ENCODE measurements at regions not wholly inside any gene's neighbourhood (a gene's known extent, or its start where the extent isn't known, plus 50 kb on each side); places are given as distances from the start of the nearest gene placed in this dataset.

GRCh38 chr14:34345718-34346465, 116.1 kb downstream of the SPTSSA start:
- no peak overlapping the region for H3K9ac ChIP-seq (ENCODE audit: low read length)
- H3K9me3 ChIP-seq (ENCODE audit: control insufficient read depth, low read depth, low read length), result peaks cover 9% of the 10 kb centered on the region
- no peaks in the 10 kb centered on the region for H3K27me3 ChIP-seq (ENCODE audit: control insufficient read depth, insufficient read depth, low read length)
- no peak overlapping the region for H3K27ac ChIP-seq (ENCODE audit: low read length)
- no peaks in the 10 kb centered on the region for H3K36me3 ChIP-seq (ENCODE audit: control insufficient read depth, low read depth, low read length)
- H3K4me3 ChIP-seq (ENCODE audit: low read length), result no peak overlapping the region
- no peaks in the 10 kb centered on the region for H3K4me1 ChIP-seq (ENCODE audit: control insufficient read depth, low read depth, low read length)

DNA sequence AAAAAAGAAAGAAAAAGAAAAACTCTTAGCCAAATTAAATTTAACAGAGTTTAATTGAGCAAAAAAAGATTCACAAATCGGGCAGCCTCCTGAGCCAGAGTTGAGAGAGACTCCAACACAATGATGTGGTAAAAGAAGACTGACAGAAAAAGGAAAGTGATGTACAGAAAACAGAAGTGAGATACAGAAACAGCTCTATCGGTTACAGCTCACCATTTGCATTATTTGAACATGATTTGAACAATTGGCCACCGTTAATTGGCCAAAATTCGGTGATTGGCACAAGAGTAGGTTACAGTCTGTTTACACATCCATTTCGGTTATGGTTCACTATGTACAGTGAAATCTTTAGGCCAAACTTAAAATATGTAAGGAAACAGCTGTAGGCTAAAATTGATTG, 117.7 kb downstream of the SPTSSA start:
- H3K9ac ChIP-seq (ENCODE audit: low read length), result no peak overlapping the region
- H3K4me1 ChIP-seq (ENCODE audit: control insufficient read depth, low read depth, low read length), result no peaks in the 10 kb centered on the region
- H3K36me3 ChIP-seq (ENCODE audit: control insufficient read depth, low read depth, low read length), result no peaks in the 10 kb centered on the region
- no peak overlapping the region for H3K4me3 ChIP-seq (ENCODE audit: low read length)
- no peaks in the 10 kb centered on the region for H3K27me3 ChIP-seq (ENCODE audit: control insufficient read depth, insufficient read depth, low read length)
- no peak overlapping the region for H3K27ac ChIP-seq (ENCODE audit: low read length)
- peaks cover 9% of the 10 kb centered on the region for H3K9me3 ChIP-seq (ENCODE audit: control insufficient read depth, low read depth, low read length)

DNA sequence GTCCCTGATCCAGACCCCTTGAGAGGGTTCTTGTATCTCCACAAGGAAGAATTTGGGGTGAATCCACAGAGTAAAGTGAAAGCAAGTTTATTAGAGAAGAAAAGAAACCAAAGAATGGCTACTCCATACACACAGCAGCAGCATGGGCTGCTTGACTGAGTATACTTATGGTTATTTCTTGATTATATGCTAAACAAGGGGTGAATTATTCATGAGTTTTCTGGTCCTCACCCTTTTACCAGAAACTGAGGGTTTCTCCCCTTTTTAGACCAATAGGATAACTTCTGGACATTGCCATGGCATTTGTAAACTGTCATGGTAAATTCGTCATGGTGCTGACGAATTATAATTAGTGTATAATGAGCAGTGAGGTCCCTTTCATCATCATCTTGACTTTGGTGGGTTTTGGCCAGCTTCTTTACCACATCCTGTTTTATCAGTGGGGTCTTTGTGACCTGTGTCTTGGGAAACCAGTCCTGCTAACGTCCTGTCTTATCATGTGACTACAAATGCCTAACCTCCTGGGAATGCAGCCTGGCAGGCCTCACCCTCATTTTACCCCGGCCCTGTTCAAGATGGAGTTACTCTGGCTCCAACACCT, 121.9 kb downstream of the SPTSSA start:
- Histone ChIP-seq H3K27ac (ENCODE audit: low read length) (no peak overlapping the region), H3K4me3 (ENCODE audit: low read length) (no peak overlapping the region), H3K36me3 (ENCODE audit: control insufficient read depth, low read depth, low read length) (no peaks in the 10 kb centered on the region), H3K9me3 (ENCODE audit: control insufficient read depth, low read depth, low read length) (no peaks in the 10 kb centered on the region), H3K4me1 (ENCODE audit: control insufficient read depth, low read depth, low read length) (no peaks in the 10 kb centered on the region), H3K9ac (ENCODE audit: low read length) (no peak overlapping the region), H3K27me3 (ENCODE audit: control insufficient read depth, insufficient read depth, low read length) (no peaks in the 10 kb centered on the region)

DNA sequence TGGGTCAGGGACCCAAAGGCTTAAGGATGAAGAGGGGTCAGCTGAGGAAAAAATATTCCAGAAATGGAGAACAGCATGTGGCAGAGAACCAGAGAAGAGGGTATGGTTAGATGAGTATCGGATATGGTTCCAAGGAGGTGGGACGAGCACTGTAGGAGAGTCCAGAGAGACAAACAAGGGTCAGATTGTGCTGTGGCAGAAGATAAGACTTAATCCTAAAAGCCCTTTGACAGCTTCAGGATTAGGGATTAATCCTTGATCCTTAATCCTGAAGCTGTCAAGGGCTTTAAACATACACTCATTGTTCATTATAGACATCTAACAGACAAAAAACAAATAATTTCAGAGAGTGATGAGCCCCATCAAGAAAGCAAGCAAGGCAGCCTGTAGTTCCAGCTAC, 124.0 kb downstream of the SPTSSA start:
- no peak overlapping the region for H3K27ac ChIP-seq (ENCODE audit: low read length)
- H3K36me3 ChIP-seq (ENCODE audit: control insufficient read depth, low read depth, low read length), result no peaks in the 10 kb centered on the region
- H3K4me3 ChIP-seq (ENCODE audit: low read length), result no peak overlapping the region
- H3K27me3 ChIP-seq (ENCODE audit: control insufficient read depth, insufficient read depth, low read length), result no peaks in the 10 kb centered on the region
- H3K9me3 ChIP-seq (ENCODE audit: control insufficient read depth, low read depth, low read length), result no peaks in the 10 kb centered on the region
- H3K4me1 ChIP-seq (ENCODE audit: control insufficient read depth, low read depth, low read length), result no peaks in the 10 kb centered on the region
- H3K9ac ChIP-seq (ENCODE audit: low read length), result no peak overlapping the region

DNA sequence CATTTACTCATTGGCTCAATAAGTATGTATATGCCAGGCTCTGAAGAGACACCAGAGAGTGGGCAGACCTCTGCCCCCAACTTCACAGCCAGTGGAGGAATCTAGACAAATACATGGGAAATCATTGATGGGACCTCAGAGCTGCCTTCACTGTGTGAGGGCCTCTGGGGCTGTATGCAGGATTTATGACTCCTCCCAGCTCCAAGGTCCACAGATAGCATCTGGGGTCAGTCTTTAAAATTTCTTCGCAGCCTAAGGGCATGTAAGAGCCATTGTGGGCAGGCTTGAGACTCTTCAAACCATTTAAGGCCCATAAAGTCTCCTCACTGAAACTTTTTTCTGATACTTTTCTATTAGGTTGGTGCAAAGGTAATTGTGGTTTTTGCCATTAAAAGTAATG, 125.5 kb downstream of the SPTSSA start:
- H3K9ac ChIP-seq (ENCODE audit: low read length), result no peak overlapping the region
- H3K36me3 ChIP-seq (ENCODE audit: control insufficient read depth, low read depth, low read length), result no peaks in the 10 kb centered on the region
- H3K4me3 ChIP-seq (ENCODE audit: low read length), result no peak overlapping the region
- H3K9me3 ChIP-seq (ENCODE audit: control insufficient read depth, low read depth, low read length), result no peaks in the 10 kb centered on the region
- H3K4me1 ChIP-seq (ENCODE audit: control insufficient read depth, low read depth, low read length), result peaks cover 10% of the 10 kb centered on the region
- H3K27ac ChIP-seq (ENCODE audit: low read length), result no peak overlapping the region
- H3K27me3 ChIP-seq (ENCODE audit: control insufficient read depth, insufficient read depth, low read length), result no peaks in the 10 kb centered on the region

GRCh38 chr14:34335968-34336367, 126.1 kb downstream of the SPTSSA start:
- Histone ChIP-seq H3K27me3 (ENCODE audit: control insufficient read depth, insufficient read depth, low read length) (no peaks in the 10 kb centered on the region), H3K9me3 (ENCODE audit: control insufficient read depth, low read depth, low read length) (no peaks in the 10 kb centered on the region), H3K36me3 (ENCODE audit: control insufficient read depth, low read depth, low read length) (no peaks in the 10 kb centered on the region), H3K4me1 (ENCODE audit: control insufficient read depth, low read depth, low read length) (peaks cover 10% of the 10 kb centered on the region), H3K4me3 (ENCODE audit: low read length) (no peak overlapping the region), H3K9ac (ENCODE audit: low read length) (no peak overlapping the region), H3K27ac (ENCODE audit: low read length) (no peak overlapping the region)

DNA sequence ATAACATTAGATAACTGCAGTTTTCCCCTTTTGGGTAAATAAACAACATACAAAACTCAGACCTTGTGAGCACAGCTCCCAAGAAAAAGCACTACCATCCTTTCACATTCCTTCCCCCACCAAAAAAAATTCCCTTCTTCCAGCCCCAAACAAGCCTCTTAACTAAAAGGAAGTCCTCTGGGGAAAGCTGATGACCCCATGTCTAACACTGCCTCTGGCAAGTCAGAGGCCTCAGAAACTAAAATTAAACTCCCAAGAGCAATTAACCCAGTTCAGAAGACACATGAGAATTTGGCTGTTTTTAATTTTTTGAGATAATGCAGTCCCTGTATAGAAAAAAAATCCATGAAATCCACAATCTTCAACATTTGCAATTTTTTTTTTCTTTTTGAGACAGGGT, 127.7 kb downstream of the SPTSSA start:
- Histone ChIP-seq H3K9me3 (ENCODE audit: control insufficient read depth, low read depth, low read length) (no peaks in the 10 kb centered on the region), H3K27ac (ENCODE audit: low read length) (no peak overlapping the region), H3K36me3 (ENCODE audit: control insufficient read depth, low read depth, low read length) (no peaks in the 10 kb centered on the region), H3K4me1 (ENCODE audit: control insufficient read depth, low read depth, low read length) (peaks cover 10% of the 10 kb centered on the region), H3K9ac (ENCODE audit: low read length) (no peak overlapping the region), H3K27me3 (ENCODE audit: control insufficient read depth, insufficient read depth, low read length) (no peaks in the 10 kb centered on the region), H3K4me3 (ENCODE audit: low read length) (no peak overlapping the region)

GRCh38 chr14:34331728-34332623, 130.1 kb downstream of the SPTSSA start:
- no peaks in the 10 kb centered on the region for H3K27me3 ChIP-seq (ENCODE audit: control insufficient read depth, insufficient read depth, low read length)
- H3K9ac ChIP-seq (ENCODE audit: low read length), result no peak overlapping the region
- H3K4me3 ChIP-seq (ENCODE audit: low read length), result no peak overlapping the region
- no peaks in the 10 kb centered on the region for H3K36me3 ChIP-seq (ENCODE audit: control insufficient read depth, low read depth, low read length)
- no peaks in the 10 kb centered on the region for H3K9me3 ChIP-seq (ENCODE audit: control insufficient read depth, low read depth, low read length)
- peaks cover 10% of the 10 kb centered on the region for H3K4me1 ChIP-seq (ENCODE audit: control insufficient read depth, low read depth, low read length)
- H3K27ac ChIP-seq (ENCODE audit: low read length), result peak overlapping the region; percentile 59

GRCh38 chr14:34330846-34331245, 131.2 kb downstream of the SPTSSA start:
- Histone ChIP-seq H3K4me1 (ENCODE audit: control insufficient read depth, low read depth, low read length) (peaks cover 10% of the 10 kb centered on the region), H3K36me3 (ENCODE audit: control insufficient read depth, low read depth, low read length) (no peaks in the 10 kb centered on the region), H3K9me3 (ENCODE audit: control insufficient read depth, low read depth, low read length) (no peaks in the 10 kb centered on the region), H3K4me3 (ENCODE audit: low read length) (no peak overlapping the region), H3K27me3 (ENCODE audit: control insufficient read depth, insufficient read depth, low read length) (no peaks in the 10 kb centered on the region), H3K9ac (ENCODE audit: low read length) (no peak overlapping the region), H3K27ac (ENCODE audit: low read length) (no peak overlapping the region)

GRCh38 chr14:34329301-34329700, 132.7 kb downstream of the SPTSSA start:
- Histone ChIP-seq H3K36me3 (ENCODE audit: control insufficient read depth, low read depth, low read length) (no peaks in the 10 kb centered on the region), H3K27ac (ENCODE audit: low read length) (no peak overlapping the region), H3K9me3 (ENCODE audit: control insufficient read depth, low read depth, low read length) (no peaks in the 10 kb centered on the region), H3K27me3 (ENCODE audit: control insufficient read depth, insufficient read depth, low read length) (no peaks in the 10 kb centered on the region), H3K4me3 (ENCODE audit: low read length) (no peak overlapping the region), H3K4me1 (ENCODE audit: control insufficient read depth, low read depth, low read length) (peaks cover 10% of the 10 kb centered on the region), H3K9ac (ENCODE audit: low read length) (no peak overlapping the region)

GRCh38 chr14:34328178-34328577, 133.9 kb downstream of the SPTSSA start:
- no peak overlapping the region for H3K27ac ChIP-seq (ENCODE audit: low read length)
- peaks cover 10% of the 10 kb centered on the region for H3K4me1 ChIP-seq (ENCODE audit: control insufficient read depth, low read depth, low read length)
- H3K4me3 ChIP-seq (ENCODE audit: low read length), result no peak overlapping the region
- H3K9ac ChIP-seq (ENCODE audit: low read length), result no peak overlapping the region
- H3K9me3 ChIP-seq (ENCODE audit: control insufficient read depth, low read depth, low read length), result no peaks in the 10 kb centered on the region
- H3K36me3 ChIP-seq (ENCODE audit: control insufficient read depth, low read depth, low read length), result no peaks in the 10 kb centered on the region
- H3K27me3 ChIP-seq (ENCODE audit: control insufficient read depth, insufficient read depth, low read length), result no peaks in the 10 kb centered on the region
